Large intestine (tissue), 3 donors: ENCODE measurements at regions not wholly inside any gene's neighbourhood (a gene's known extent, or its start where the extent isn't known, plus 50 kb on each side); places are given as distances from the start of the nearest gene placed in this dataset.
A peak's percentile ranks its signal among the peaks of the same experiment; 100 is the strongest.

Source experiments
- DNase-seq, 2 donors: peaks; one replicate each; pipeline versions ENCODE4 v3.0.0 to v3.0.0-alpha.2; 2013
- H3K27ac ChIP-seq: one replicate; pipeline ENCODE4 v1.5.1; 2013; ENCODE audit warnings: low read length
- H3K27me3 ChIP-seq: 2 replicates; pipeline ENCODE4 v1.6.1; 2013; ENCODE audit warnings: low read length; ENCODE audit not compliant: control insufficient read depth, insufficient read depth
- H3K36me3 ChIP-seq: 2 replicates; pipeline ENCODE4 v1.6.1; 2013; ENCODE audit warnings: low read length; ENCODE audit not compliant: control insufficient read depth, insufficient read depth
- H3K4me1 ChIP-seq: one replicate; pipeline ENCODE4 v1.6.1; 2013; ENCODE audit warnings: low read length; ENCODE audit not compliant: control insufficient read depth, insufficient read depth
- H3K4me3 ChIP-seq: one replicate; pipeline ENCODE4 v1.5.1; 2013; ENCODE audit warnings: low read length
- H3K9me3 ChIP-seq: one replicate; pipeline ENCODE4 v1.6.1; 2013; ENCODE audit warnings: mild to moderate bottlenecking, low read depth, low read length, moderate library complexity; ENCODE audit not compliant: control insufficient read depth
- WGBS: methylation state at CpG from one replicate; pipeline ENCODE4 v1.1.5; 2013; ENCODE audit warnings: low lambda C conversion rate; ENCODE audit not compliant: insufficient coverage; 5-methylcytosine and 5-hydroxymethylcytosine counted together

DNA sequence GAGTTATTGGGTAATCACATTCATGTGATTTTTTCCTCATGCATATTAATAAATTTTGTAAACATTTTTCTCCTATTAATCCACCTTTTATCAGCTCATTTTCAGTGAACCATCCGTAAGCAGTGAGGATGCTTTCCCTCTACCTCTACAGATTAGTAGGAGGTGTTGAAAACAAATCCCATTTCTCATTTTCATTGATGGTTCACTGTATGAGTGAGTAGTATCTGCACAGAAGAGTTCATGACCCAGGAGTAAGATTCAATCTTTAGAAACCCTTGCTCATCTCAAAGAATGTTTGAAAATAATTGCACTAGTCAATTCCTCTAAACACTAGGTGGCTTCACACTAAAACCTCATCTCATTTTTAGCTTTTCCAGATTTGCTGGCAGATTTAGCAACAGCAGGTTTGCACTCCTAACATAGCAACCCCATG is 440.0 kb downstream of the HAO1 start:
- no peak overlapping the region for H3K27ac ChIP-seq
- no peak overlapping the region for H3K4me3 ChIP-seq
- no peaks in the 10 kb centered on the region for H3K27me3 ChIP-seq
- H3K9me3 ChIP-seq: no peaks in the 10 kb centered on the region
- H3K36me3 ChIP-seq: no peaks in the 10 kb centered on the region
- 80% methylated on average over 1 of the region's 1 CpG for WGBS
- no peaks in the 10 kb centered on the region for H3K4me1 ChIP-seq
- no peak for DNase-seq

DNA sequence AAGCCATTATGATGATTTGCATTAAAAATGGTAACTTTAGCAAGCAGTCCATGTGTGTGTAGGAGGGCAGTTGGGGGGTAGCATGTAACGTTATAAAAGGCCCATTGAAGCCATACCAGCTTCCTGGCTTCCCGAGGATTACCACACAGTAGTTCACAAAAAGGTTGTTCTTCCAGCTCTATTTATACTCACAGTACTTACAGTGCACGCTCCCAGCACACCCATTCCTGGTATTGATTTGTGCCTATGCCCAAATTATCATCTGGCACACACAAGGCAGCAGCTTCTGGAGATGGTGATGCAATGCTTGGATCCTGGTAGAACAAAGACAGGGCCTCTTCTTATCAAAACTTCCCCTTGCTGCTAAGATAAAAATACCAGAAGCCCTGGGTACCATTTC is 436.8 kb downstream of the HAO1 start:
- Histone ChIP-seq H3K9me3 (no peaks in the 10 kb centered on the region), H3K4me1 (no peaks in the 10 kb centered on the region), H3K36me3 (no peaks in the 10 kb centered on the region), H3K4me3 (no peak overlapping the region), H3K27ac (no peak overlapping the region), H3K27me3 (no peaks in the 10 kb centered on the region)
- peak in 1 of 2 donors; percentile 1 for DNase-seq
- WGBS: no CpG with 5 or more reads among the region's 3 CpGs

DNA sequence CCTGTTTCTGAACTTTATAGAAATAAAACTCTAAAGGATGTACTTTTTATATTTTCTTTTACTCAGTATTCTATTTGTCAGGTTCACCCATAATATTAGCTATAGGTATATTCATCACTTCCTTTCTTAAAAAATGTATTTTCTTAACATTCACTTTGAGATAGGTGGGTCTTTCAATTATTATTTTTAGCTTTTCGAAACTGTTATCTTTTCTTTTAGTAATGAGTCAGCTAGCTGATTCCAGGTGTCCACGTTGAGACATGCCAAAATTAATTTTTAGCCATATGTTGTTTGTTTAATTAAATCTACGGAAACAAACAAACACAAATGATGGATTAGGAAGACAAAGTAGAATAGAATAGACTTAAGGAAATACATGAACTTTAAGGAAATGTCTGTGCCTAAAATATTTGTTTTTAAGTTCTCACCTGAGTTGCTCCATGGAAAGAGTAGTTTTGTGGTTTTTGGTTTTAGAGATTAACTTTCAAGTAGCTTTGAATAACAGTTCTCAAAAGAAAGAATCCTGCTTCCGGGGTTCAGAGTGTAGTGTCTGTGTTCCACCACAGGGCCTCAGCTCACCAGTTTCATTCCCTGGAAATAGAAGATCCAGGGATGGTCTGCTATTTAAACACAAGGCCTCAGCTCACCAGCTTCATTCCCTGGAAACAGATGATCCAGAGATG is 435.0 kb downstream of the HAO1 start:
- 81% methylated on average over 4 of the region's 4 CpGs for WGBS
- no peak overlapping the region for H3K27ac ChIP-seq
- H3K4me3 ChIP-seq: no peak overlapping the region
- no peaks in the 10 kb centered on the region for H3K36me3 ChIP-seq
- H3K4me1 ChIP-seq: no peaks in the 10 kb centered on the region
- H3K27me3 ChIP-seq: no peaks in the 10 kb centered on the region
- DNase-seq: no peak
- H3K9me3 ChIP-seq: no peaks in the 10 kb centered on the region

- 93% methylated on average over 2 of the region's 4 CpGs for WGBS
- H3K27ac ChIP-seq: no peak overlapping the region
- H3K9me3 ChIP-seq: no peaks in the 10 kb centered on the region
- no peak overlapping the region for H3K4me3 ChIP-seq
- H3K27me3 ChIP-seq: no peaks in the 10 kb centered on the region
- H3K36me3 ChIP-seq: no peaks in the 10 kb centered on the region
- no peak for DNase-seq
- no peaks in the 10 kb centered on the region for H3K4me1 ChIP-seq
Measured at GRCh38 chr20:7505835-7506221, 434.4 kb downstream of the HAO1 start.

GRCh38 chr20:7516621-7517111 is 423.6 kb downstream of the HAO1 start:
- Histone ChIP-seq H3K4me3 (no peak overlapping the region), H3K27ac (no peak overlapping the region), H3K27me3 (no peaks in the 10 kb centered on the region), H3K4me1 (no peaks in the 10 kb centered on the region), H3K36me3 (no peaks in the 10 kb centered on the region), H3K9me3 (no peaks in the 10 kb centered on the region)
- 68% methylated on average over 3 of the region's 6 CpGs for WGBS
- no peak for DNase-seq

GRCh38 chr20:7520361-7520760 is 419.9 kb downstream of the HAO1 start:
- no peaks in the 10 kb centered on the region for H3K4me1 ChIP-seq
- H3K4me3 ChIP-seq: no peak overlapping the region
- no peak for DNase-seq
- 58% methylated on average over 2 of the region's 4 CpGs for WGBS
- H3K27me3 ChIP-seq: no peaks in the 10 kb centered on the region
- H3K9me3 ChIP-seq: no peaks in the 10 kb centered on the region
- no peak overlapping the region for H3K27ac ChIP-seq
- no peaks in the 10 kb centered on the region for H3K36me3 ChIP-seq

DNA sequence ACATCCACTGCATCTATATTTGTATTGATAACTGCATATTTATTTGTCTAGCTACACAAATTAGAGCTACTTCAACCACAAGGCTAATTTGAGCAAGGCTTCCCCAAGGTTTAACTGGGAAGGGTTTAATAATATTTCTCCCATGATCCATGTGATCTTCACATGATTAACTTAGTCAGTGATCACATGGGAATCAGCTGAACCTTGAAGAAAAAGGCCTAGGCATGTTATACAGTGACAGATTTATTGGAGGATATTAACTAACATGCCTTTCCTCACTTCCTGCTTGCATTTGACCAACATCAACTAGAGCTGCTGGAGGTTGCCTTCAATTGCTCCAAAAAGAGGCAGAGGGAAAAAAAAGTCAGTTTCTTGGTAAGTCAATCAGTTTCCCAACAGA is 417.0 kb downstream of the HAO1 start:
- Histone ChIP-seq H3K4me3 (no peak overlapping the region), H3K4me1 (no peaks in the 10 kb centered on the region), H3K9me3 (no peaks in the 10 kb centered on the region), H3K36me3 (no peaks in the 10 kb centered on the region), H3K27ac (no peak overlapping the region), H3K27me3 (no peaks in the 10 kb centered on the region)
- DNase-seq: no peak

- Histone ChIP-seq H3K4me3 (no peak overlapping the region), H3K4me1 (no peaks in the 10 kb centered on the region), H3K27ac (no peak overlapping the region), H3K9me3 (no peaks in the 10 kb centered on the region), H3K27me3 (no peaks in the 10 kb centered on the region), H3K36me3 (no peaks in the 10 kb centered on the region)
- no peak for DNase-seq
Measured at GRCh38 chr20:7540018-7540417, 400.2 kb downstream of the HAO1 start.

DNA sequence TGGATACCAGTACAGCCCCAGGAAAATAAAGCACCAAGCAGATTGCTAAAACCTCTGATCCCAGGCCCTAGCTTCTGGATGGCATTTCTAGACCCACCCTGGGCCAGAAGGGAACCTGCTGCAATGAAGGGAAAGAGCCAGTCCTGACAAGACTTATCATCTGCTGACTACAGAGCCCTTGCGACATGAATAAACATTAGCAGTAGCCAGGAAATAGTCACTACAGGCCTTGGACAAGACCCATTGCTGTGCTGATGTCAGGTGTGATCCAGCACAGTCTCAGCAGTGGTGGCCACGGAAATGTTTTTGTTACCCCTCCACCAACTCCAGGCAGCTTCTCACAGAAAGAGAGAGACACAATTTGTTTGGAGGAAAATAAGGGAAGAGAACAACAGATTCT is 399.3 kb downstream of the HAO1 start:
- no CpG with 5 or more reads among the region's 2 CpGs for WGBS
- H3K27me3 ChIP-seq: no peaks in the 10 kb centered on the region
- H3K4me1 ChIP-seq: no peaks in the 10 kb centered on the region
- no peak overlapping the region for H3K4me3 ChIP-seq
- H3K36me3 ChIP-seq: no peaks in the 10 kb centered on the region
- no peak overlapping the region for H3K27ac ChIP-seq
- DNase-seq: no peak
- no peaks in the 10 kb centered on the region for H3K9me3 ChIP-seq

DNA sequence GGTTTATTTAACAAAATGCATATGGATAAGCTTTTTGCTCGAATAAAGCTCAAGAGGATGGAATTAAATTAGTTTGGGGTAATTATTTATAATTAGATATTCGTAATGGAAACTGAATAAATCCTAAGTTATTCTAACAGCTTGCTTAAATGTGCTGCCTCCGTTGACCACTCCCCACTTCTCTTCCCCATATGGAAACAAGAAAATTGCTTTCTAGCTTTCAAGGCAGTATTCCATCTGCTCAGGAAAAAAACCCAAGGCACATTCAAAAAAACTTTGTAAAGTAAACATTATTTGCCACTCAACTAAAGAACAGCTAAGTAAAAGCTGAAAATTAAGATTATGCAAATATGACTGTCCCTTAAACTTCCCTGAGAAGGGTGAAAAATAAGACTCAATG is 369.2 kb downstream of the HAO1 start:
- 93% methylated on average over 2 of the region's 3 CpGs for WGBS
- H3K27ac ChIP-seq: no peak overlapping the region
- no peaks in the 10 kb centered on the region for H3K27me3 ChIP-seq
- DNase-seq: no peak
- H3K36me3 ChIP-seq: no peaks in the 10 kb centered on the region
- no peaks in the 10 kb centered on the region for H3K4me1 ChIP-seq
- no peak overlapping the region for H3K4me3 ChIP-seq
- no peaks in the 10 kb centered on the region for H3K9me3 ChIP-seq

GRCh38 chr20:7571521-7572055 is 368.7 kb downstream of the HAO1 start:
- H3K4me1 ChIP-seq: no peaks in the 10 kb centered on the region
- H3K36me3 ChIP-seq: no peaks in the 10 kb centered on the region
- H3K27me3 ChIP-seq: no peaks in the 10 kb centered on the region
- 76% methylated on average over 3 of the region's 5 CpGs for WGBS
- H3K4me3 ChIP-seq: no peak overlapping the region
- no peaks in the 10 kb centered on the region for H3K9me3 ChIP-seq
- no peak overlapping the region for H3K27ac ChIP-seq
- no peak for DNase-seq
